ENCODE measurements at regions not wholly inside any gene's neighbourhood (a gene's known extent, or its start where the extent isn't known, plus 50 kb on each side); places are given as distances from the start of the nearest gene placed in this dataset.
A peak's percentile ranks its signal among the peaks of the same experiment; 100 is the strongest.
"Not testable (repeated sequence)": the region's sequence is repeated elsewhere in the genome, so short reads cannot be mapped to it uniquely, and the experiment has no call there.

DNA sequence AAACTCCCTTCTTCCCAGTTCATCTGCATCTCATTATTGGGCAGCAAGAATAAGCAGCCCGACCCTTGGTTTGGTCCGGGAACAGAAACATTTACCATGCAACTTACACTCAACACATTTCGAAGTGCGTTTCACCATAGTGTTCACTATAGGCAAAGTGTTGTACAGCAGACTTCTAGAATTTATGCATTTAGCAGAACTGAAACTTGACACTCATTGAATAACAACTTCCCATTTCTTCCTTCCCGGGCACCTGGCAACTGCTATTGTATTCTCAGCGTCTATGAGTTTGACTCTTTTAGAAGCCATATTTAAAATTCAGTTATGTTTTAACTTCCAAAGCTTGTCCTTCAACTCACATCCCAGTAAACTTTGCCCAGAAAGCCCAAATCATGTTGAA lies 840.6 kb downstream of the NLGN4X start:
- no peak overlapping the region for H3K4me3 ChIP-seq (ENCODE audit: low read length)
- no peak for DNase-seq (ENCODE audit: low read depth, low spot score)

DNA sequence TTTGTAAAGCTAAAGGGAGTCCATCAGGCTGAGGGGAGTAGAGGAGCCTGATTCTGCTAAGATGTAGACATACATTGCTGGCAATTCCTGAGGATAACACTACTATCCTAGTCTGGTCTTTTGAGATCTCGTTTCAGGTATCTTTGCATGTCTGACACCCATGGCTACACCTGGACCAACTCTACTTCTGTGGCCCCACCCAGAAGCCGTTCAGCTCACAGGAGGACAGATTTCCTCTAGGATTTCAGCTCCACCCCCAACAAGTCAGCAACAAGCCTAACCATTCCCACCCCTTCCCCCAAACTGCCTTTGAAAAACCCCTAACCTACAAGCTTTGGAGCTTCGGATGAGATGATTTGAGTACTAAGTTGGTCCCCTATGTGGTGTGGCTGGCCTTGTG lies 848.2 kb downstream of the NLGN4X start:
- no peak for DNase-seq (ENCODE audit: low read depth, low spot score)
- no peak overlapping the region for H3K4me3 ChIP-seq (ENCODE audit: low read length)

DNA sequence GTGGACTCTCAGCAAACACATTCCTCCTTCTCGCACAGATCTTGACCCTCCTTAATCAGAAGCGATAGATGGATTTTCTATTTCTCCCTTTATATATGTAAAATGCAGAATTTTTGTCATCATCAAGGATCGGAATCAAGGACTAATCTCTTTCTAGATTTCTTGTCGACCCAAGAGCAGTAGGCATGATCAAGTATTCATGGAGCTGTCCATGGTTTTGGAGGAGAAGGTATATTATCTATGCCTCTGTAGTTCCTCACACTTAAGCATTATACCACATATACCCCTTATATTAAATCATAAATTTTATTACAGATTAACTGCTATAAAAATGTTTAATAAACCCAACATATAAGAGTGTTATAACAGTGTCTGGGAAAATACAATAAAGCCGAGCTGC lies 886.8 kb downstream of the NLGN4X start:
- H3K4me3 ChIP-seq (ENCODE audit: low read length), result no peak overlapping the region
- no peak for DNase-seq (ENCODE audit: low read depth, low spot score)

DNA sequence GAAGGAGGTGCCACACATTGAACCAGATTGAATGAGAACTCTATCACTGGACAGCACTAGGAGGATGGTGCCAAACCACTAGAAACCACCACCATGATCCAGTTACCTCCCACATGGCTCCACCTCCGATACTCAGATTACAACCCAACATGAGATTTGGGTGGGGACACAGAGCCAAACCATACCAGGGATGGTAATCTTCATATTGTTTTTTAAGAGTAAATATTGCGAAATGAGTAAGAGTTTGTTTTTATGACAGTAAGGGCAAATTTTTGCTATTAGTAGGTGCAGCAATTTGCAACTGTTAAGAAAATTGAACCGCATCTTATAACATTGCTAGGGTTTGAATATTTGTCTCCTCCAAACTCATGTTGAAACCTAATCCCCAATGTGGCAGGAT lies 891.5 kb downstream of the NLGN4X start:
- no peak overlapping the region for H3K4me3 ChIP-seq (ENCODE audit: low read length)
- no peak for DNase-seq (ENCODE audit: low read depth, low spot score)

DNA sequence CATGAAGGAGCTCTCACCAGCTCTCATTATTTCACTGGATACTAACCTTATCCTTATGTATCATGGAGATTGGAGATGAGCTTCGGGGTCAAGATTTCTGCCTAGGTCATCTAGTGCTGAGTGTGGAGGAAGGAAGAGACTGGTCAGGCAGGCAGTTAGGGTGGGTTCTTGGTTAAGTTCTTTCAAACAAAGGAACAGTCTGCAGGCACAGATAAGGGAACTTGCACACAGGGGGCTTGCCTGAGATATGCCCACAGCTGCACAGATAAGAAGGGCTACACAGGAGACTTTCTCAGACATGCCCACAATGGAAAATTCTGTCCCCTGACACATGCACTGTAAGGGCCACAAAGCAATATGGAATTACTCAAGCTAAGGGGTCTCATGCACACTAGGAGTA lies 904.1 kb downstream of the NLGN4X start:
- no peak overlapping the region for H3K4me3 ChIP-seq (ENCODE audit: low read length)
- DNase-seq (ENCODE audit: low read depth, low spot score), result no peak

DNA sequence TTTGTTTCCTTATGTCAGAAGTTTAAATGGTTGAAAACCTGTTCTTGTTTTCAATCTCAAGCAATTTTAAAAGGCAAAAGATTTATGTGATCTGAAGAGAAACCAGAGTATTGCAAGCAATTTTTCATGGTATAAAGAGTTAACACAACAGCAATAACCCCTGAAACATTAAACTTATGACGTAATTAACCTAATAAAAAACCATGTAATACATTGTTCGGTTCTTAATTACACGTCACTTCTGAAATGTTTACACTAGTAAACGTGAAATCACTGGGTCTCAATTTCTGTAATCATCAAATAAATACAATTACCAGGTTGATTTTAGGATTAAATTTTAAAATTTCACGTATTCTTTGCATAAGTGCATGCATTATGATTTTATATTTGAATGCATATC lies 914.5 kb downstream of the NLGN4X start:
- no peak for DNase-seq (ENCODE audit: low read depth, low spot score)
- no peak overlapping the region for H3K4me3 ChIP-seq (ENCODE audit: low read length)

DNA sequence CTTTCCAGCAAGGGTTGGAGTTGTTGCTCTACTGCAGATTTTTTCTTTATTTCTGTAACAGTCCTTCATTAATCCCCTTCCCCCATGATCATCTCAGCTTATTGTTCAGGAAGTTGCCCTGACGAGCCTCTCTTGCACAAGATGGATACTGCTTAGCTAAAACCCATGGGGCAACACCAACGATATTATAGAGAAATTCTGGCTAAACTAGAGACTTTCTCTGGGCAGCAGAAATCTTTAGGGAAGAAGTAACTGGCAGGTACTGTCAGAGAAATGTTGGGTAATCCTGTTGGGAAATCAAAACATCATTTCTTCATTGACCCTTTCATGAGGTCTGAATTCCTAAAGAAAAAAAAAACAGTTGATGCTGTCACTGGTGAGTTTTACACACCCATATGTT lies 921.3 kb downstream of the NLGN4X start:
- H3K4me3 ChIP-seq (ENCODE audit: low read length), result no peak overlapping the region
- no peak for DNase-seq (ENCODE audit: low read depth, low spot score)

DNA sequence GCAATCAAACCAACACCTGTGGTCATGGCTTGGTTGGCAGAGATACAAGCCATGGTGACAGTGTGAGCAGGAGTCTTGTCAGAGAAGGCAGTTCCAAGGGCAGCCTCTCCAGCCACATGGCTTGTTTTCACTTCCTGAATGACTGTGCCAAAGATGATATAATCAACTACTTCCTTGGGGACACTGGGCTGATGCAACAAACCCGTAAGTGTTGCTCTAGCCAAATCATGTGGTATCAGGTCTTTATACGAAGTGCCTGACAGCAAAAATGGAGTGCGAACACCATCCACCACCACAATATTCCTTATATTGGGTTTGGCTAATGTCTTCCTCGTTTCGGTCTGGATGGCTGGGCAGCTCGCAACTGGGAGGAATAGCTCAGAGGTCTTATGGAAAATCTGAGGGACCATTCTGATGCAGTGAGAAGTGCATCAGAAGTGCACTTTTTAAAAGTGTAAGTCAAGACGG lies 922.0 kb downstream of the NLGN4X start:
- no peak overlapping the region for H3K4me3 ChIP-seq (ENCODE audit: low read length)
- DNase-seq (ENCODE audit: low read depth, low spot score), result no peak

DNA sequence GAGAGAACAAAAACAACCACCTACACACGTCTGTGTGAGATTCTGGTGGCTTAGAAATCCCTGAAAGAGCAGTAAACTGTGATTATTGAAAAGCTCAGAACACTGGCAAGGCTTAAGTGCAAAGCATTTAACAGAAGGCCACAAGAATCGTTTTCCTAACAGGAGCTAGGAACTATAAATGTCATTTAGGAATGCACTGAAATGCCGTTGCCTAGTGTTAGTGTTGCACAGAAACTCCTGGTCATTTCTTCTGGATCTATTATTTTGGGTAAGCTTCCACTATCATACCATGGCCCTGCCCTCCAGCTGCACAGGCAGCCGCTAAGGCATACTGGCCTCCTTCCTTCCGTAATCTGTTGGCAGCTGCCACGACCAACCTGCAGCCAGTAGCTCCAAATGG lies 923.2 kb downstream of the NLGN4X start:
- DNase-seq (ENCODE audit: low read depth, low spot score), result no peak
- H3K4me3 ChIP-seq (ENCODE audit: low read length), result no peak overlapping the region

DNA sequence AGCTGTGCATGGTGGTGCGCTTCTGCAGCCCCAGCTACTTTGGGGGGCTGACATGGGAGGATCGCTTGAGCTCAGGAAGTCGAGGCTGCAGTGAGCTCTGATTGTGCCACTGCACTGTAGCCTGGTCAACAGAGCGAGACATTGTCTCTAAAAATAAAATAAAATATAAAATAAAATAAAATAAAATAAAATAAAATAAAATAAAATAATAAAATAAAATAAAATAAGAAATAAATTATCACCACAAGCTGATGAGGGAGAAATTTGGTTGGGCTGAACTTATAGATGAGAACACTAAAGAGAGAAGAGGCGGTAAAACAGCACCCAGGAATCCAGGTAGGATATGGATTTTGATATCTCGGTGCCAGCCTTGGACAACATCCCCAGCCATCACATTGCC lies 933.7 kb downstream of the NLGN4X start:
- H3K4me3 ChIP-seq (ENCODE audit: low read length), result no peak overlapping the region
- DNase-seq (ENCODE audit: low read depth, low spot score), result no peak

DNA sequence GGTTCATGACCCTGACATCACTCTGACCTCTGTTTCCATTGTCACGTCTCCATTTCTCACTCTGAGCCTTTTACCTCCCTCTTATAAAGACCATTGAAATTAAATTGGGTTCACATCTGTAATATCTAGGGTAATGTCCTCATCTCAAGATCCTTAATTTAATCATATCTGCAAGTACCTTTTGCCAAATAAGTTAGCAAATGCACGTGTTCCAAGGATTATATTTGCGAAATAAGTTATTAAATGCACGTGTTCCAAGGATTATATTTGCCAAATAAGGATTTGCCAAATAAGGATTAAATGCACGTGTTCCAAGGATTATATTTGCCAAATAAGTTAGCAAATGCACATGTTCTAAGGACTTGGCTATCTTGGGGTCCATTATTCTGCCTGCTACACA lies 938.0 kb downstream of the NLGN4X start:
- no peak for DNase-seq (ENCODE audit: low read depth, low spot score)
- H3K4me3 ChIP-seq (ENCODE audit: low read length), result no peak overlapping the region

DNA sequence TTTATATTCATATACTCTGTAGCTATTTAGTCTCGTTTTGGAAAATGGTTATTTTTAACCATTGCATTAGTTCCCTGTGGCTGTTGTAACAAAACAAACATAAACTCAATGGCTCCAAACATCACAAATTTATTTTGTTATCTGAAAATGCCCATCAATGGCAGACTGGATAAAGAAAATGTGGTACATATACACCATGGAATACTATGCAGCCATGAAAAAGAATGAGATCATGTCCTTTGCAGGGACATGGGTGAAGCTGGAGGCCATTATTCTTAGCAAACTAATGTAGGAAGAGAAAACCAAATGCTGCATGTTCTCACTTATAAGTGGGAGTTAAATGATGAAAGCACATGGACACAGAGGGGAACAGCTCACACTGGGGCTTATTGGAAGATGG lies 938.7 kb downstream of the NLGN4X start:
- not testable (repeated sequence) for H3K4me3 ChIP-seq (ENCODE audit: low read length); DNase-seq (ENCODE audit: low read depth, low spot score)

DNA sequence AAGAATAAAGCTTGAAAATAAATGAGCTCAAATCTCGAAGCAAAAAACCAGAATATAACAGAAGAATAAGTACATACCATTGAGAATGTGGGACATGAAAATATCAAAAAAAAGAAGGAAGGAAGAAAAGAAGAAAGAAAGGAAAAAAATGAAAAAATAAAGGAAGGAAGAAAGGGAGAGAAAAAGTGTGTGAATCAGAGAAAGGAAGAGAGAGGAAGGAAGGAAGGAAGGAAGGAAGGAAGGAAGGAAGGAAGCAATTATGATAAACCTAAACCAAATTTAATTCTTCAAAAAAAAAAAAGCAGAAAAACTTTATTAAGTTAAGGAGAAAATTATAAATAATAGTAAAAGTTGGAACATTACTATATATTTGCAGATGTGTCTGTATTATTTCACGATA lies 949.8 kb downstream of the NLGN4X start:
- H3K4me3 ChIP-seq (ENCODE audit: low read length), result no peak overlapping the region
- no peak for DNase-seq (ENCODE audit: low read depth, low spot score)

DNA sequence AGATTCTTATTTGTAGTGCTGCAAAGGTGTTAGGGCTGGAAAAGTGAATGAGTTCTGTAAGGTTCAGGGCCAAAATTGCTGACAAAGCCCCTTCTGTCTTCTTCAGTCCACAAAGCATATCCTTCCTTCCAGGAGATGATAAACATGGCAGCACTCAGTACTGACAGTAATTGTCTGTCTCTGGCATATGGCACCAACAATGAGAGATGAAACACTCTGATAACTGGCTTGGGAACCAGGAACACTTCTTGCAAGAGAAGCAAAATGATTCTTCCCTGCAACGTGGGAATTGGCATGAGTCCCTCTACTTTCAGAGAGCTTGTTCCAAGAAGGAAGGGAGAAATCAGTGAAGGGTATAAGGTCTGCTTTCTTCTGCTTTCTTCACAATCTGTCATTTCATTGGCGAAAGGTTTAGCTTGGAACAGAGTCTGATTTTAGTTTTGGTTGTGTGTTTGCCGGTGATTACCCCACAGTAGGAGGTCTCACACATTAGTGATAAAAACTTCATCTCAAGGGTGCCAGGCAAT lies 963.3 kb downstream of the NLGN4X start:
- no peak for DNase-seq (ENCODE audit: low read depth, low spot score)
- no peak overlapping the region for H3K4me3 ChIP-seq (ENCODE audit: low read length)

DNA sequence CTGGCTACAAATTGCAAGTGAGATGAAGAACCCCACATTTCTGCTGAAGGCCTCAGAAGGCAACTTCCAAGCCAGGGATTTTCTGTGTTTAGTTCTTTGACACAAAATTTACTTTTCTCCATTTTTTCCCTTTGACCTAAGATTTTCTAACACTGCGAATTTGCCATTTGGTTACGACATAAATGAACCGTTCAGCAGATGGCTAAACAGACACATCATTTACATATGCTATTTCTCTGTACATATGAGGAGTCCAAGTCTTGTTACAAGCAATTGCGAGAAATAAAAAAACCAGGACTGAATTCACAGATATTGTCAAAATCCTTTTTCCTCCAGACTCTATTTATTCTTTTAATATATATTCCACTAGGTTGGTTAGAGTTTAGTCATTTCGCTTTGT lies 978.6 kb downstream of the NLGN4X start:
- no peak for DNase-seq (ENCODE audit: low read depth, low spot score)
- no peak overlapping the region for H3K4me3 ChIP-seq (ENCODE audit: low read length)

DNA sequence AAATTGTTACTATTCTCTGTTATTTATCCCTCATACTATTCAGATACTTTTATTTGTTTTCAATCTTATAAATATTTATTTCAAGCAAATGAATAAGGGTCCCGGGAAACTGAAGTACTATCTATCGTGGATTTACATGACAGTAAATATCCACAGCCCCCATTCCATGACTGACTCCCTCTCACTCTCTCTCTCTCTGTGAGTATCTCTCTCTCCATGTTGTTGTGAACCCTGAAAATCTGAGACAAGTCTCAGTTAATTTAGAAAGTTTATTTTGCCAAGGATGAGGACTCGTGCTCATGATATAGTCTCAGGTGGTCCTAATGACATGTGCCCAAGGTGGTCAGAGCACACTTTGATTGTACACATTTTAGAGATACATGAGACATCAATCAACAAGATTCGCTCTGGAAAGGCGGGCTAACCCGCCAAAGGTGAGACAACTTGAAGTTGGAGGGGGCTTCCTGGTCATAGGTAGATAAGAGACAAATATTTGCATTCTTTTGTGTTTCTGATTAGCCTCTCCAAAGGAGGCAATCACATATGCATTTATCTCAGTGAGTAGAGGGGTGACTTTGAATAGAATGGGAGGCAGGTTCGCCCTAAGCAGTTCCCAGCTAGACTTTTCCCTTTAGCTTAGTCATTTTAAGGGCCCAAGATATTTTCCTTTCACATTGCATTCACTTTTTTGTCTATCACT lies 986.4 kb downstream of the NLGN4X start:
- no peak for DNase-seq (ENCODE audit: low read depth, low spot score)

DNA sequence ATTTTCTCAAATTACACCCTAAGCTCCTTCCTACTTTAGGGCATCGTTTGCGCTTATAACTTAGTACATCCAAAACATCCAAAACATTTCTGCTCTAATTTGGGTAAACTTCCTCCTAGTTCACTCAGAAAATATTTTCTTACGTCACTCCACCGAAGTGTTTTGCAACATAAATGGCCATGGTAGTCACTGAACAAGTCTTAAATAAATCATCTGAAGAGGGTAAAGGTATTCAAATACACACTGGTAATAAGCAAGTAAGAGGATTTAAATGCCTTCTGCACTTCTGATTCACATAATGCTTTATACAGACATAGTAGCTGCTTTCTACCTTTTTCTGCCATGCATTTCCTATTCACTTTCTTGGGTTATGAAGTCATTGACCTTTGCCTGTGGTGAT lies 991.9 kb downstream of the NLGN4X start:
- no peak overlapping the region for H3K4me3 ChIP-seq (ENCODE audit: low read length)
- DNase-seq (ENCODE audit: low read depth, low spot score), result no peak

More for the DNA sequence above, 986.4 kb downstream of the NLGN4X start:
- H3K4me3 ChIP-seq (ENCODE audit: low read length), result no peak overlapping the region

DNA sequence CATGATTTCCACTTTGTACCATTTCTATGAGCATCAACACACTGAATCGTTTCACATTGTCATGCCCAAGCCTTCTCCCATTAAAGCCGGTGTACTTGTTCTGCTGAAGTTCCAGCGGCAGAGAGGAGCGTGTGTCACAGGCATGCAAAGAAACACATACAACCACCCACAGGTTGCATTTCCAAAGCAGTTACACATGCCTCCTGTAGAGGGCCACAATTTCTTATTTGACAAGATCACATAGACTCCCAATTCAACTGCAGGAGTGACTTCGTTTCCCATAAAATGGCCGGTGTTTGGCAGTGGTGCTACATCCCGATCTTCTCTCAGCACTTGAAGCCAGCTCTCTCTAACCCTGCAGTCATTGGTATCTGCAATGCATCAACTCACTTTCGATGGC lies 992.6 kb downstream of the NLGN4X start:
- H3K4me3 ChIP-seq (ENCODE audit: low read length), result no peak overlapping the region
- DNase-seq (ENCODE audit: low read depth, low spot score), result peak; percentile 11

DNA sequence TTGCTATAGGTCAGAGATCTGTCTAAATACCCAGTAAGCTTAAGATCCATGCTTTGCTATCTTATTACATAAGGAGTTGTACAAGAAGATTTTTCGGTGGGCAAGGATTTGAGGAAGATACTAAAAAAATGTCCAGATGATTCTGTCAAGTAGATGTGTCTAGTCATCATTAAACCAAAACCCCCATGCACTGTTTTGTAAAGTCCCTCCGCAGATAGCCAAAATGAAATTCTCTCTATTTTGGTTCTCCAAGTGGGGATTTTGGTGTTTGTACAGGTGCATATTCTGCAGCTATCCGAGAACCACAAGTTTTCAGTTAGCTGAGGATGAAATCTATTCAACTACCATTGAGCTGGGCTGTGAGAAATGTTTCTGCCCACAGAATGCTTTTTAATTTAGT lies 994.8 kb downstream of the NLGN4X start:
- no peak for DNase-seq (ENCODE audit: low read depth, low spot score)
- no peak overlapping the region for H3K4me3 ChIP-seq (ENCODE audit: low read length)

DNA sequence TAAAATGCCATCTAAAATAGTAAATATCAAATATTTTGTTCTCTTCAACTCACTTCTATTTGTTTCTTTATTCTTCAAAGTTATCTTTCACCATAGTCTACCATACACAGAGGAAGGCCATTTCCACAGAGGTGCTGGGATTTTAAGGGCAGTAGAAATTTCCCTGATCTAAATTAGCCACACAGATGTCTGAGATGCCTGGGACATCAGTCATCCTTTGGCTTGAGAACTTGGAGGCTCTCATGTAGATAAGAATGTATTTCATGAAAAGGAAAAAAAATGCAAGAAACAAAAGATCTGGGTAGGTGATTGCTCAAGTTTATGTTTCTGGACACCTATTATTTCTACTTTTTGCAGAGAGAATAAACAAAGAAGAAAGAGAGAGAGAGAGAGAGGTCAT lies 1008.2 kb downstream of the NLGN4X start:
- H3K4me3 ChIP-seq (ENCODE audit: low read length), result no peak overlapping the region
- no peak for DNase-seq (ENCODE audit: low read depth, low spot score)

DNA sequence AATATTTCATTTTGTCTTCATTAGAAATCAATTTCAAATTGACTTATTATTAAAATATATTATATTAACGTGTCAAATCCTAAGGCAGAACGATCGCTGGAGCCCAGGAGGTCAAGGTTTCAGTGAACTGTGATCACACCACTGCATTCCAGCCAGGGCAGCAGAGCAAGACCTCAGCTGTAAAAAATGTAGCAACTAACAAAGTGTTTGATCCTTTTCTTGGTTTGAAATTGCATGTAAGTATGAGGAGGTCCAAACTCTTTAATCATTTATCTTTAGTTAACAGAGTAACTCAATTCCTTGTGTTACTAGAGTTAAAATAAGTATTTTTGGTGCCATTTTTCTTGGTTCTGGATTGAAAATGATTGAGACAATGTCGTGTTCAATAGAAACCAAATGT lies 1033.9 kb downstream of the NLGN4X start:
- H3K4me3 ChIP-seq (ENCODE audit: low read length), result no peak overlapping the region
- no peak for DNase-seq (ENCODE audit: low read depth, low spot score)

All from Jurkat, Clone E6-1 (cell line).